Cardiac fibroblast (primary cell): ENCODE measurements at regions not wholly inside any gene's neighbourhood (a gene's known extent, or its start where the extent isn't known, plus 50 kb on each side); places are given as distances from the start of the nearest gene placed in this dataset.
"Not testable (repeated sequence)": the region's sequence is repeated elsewhere in the genome, so short reads cannot be mapped to it uniquely, and the experiment has no call there.

Experiments
- DNase-seq, 2 donors: peaks; one replicate each; pipeline versions ENCODE4 v3.0.0 to v3.0.0-alpha.2; 2010; ENCODE audit warnings: low read depth in 2 of 2
- H3K4me3 ChIP-seq, 2 donors: replicated peaks in 1 of 2; 1 replicate in 1 of 2; 2 replicates in 1 of 2; pipeline ENCODE4 v1.5.1; 2011; ENCODE audit warnings: low read depth in 2 of 2, low read length in 2 of 2, mild to moderate bottlenecking in 2 of 2, moderate library complexity in 1 of 2
- CTCF ChIP-seq: IDR thresholded peaks from one replicate; pipeline ENCODE4 v1.5.1; 2011; ENCODE audit warnings: low read depth, mild to moderate bottlenecking, low read length, inconsistent platforms

- H3K4me3 ChIP-seq = no peak overlapping the region
- no peak for TF ChIP-seq CTCF
- no peak for DNase-seq
Observed at GRCh38 chr11:22458161-22458560, 120.0 kb downstream of the SLC17A6 start.

- TF ChIP-seq CTCF = no peak
- DNase-seq = no peak
Observed at GRCh38 chr11:22456993-22457762, 119.0 kb downstream of the SLC17A6 start.

GRCh38 chr11:22454461-22455090 is 116.4 kb downstream of the SLC17A6 start:
- TF ChIP-seq CTCF = no peak
- DNase-seq = no peak
- no peak overlapping the region for H3K4me3 ChIP-seq

More at GRCh38 chr11:22456993-22457762, 119.0 kb downstream of the SLC17A6 start:
- H3K4me3 ChIP-seq = no peak overlapping the region

- no peak overlapping the region for H3K4me3 ChIP-seq
- peak in 1 of 2 donors; percentile 50 for DNase-seq
- TF ChIP-seq CTCF = no peak
Observed at GRCh38 chr11:22449441-22449840, 111.3 kb downstream of the SLC17A6 start.

GRCh38 chr11:22444076-22444475 is 105.9 kb downstream of the SLC17A6 start:
- H3K4me3 ChIP-seq = no peak overlapping the region
- DNase-seq = no peak
- TF ChIP-seq CTCF = no peak

GRCh38 chr11:22441831-22442230 is 103.7 kb downstream of the SLC17A6 start:
- no peak for TF ChIP-seq CTCF
- H3K4me3 ChIP-seq = no peak overlapping the region
- no peak for DNase-seq

- DNase-seq, H3K4me3 ChIP-seq: not testable (repeated sequence)
Observed at GRCh38 chr11:22435582-22435981, 97.4 kb downstream of the SLC17A6 start.
